ENCODE measurements at regions not wholly inside any gene's neighbourhood (a gene's known extent, or its start where the extent isn't known, plus 50 kb on each side); places are given as distances from the start of the nearest gene placed in this dataset.
A peak's percentile ranks its signal among the peaks of the same experiment; 100 is the strongest.

DNA sequence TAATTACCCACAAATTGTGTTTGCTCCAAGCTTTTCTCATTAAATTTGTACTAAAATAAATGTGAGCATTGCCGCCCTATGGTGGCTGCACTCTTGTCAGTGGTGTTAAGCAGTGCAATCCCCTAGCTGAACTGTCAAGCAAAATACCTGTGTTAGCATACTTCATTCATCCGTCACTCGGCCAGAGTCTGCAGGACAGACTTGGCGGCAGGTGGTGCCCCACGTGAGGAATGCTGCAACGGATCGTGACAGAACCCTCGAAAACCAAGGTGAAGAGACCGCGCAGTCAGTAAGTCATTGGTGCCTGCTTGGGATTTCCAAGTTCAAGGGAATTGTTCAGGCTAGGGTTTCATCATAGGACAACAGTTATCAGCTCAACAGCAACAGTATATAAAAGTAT lies 1592.1 kb upstream of the TENM4 start:
- CTCF ChIA-PET: no interaction called here
- POLR2A ChIA-PET: no interaction called here
- TF ChIP-seq, protein P1, sequence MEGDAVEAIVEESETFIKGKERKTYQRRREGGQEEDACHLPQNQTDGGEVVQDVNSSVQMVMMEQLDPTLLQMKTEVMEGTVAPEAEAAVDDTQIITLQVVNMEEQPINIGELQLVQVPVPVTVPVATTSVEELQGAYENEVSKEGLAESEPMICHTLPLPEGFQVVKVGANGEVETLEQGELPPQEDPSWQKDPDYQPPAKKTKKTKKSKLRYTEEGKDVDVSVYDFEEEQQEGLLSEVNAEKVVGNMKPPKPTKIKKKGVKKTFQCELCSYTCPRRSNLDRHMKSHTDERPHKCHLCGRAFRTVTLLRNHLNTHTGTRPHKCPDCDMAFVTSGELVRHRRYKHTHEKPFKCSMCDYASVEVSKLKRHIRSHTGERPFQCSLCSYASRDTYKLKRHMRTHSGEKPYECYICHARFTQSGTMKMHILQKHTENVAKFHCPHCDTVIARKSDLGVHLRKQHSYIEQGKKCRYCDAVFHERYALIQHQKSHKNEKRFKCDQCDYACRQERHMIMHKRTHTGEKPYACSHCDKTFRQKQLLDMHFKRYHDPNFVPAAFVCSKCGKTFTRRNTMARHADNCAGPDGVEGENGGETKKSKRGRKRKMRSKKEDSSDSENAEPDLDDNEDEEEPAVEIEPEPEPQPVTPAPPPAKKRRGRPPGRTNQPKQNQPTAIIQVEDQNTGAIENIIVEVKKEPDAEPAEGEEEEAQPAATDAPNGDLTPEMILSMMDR (IDR thresholded peaks at IDR 0.05; ENCODE audit: control extremely low read depth, extremely low read depth, low read depth, missing control alignments): no peak
- no peak for DNase-seq (ENCODE audit: extremely low spot score)

DNA sequence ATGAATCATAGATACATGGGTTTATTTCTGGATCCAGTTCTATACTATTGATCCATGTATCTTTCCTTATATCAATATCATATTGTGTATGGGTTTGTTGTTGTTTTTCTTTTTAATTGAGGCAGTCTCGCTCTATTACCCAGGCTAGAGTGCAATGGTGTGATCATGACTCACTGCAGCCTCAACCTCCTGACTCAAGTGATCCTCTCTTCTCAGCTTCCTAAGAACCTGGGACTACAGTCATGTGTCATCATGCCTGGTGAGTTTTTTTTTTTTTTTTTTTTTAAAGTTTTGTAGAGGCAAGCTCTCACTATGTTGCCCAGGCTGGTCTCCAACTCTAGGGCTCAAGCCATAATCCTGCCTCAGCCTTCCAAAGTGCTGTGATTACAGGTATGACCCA lies 1589.4 kb upstream of the TENM4 start:
- ChIA-PET CTCF (no interaction called here), POLR2A (no interaction called here)
- no peak for DNase-seq (ENCODE audit: extremely low spot score)
- TF ChIP-seq, protein P1 (IDR thresholded peaks at IDR 0.05; ENCODE audit: control extremely low read depth, extremely low read depth, low read depth, missing control alignments): no peak

DNA sequence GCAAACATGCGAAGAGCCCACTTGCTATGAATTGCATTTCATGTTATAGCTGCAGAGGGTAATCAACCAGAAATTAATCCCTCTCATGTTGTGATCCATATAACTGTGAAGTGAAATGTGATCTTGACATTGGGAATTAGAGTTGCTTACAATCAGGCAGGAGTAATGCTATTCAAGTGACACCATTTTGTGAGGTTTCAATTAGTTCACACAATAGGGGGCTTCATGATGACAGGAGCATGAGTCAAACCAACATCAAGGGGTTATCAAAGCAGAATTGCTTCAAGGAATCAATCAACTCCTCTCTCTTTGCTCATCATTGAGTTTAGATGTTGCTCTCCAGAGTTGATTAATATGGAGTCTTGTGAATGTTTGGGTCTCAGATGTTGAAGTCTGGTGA lies 1585.2 kb upstream of the TENM4 start:
- TF ChIP-seq, protein P1 (IDR thresholded peaks at IDR 0.05; ENCODE audit: control extremely low read depth, extremely low read depth, low read depth, missing control alignments): no peak
- ChIA-PET CTCF (no interaction called here), POLR2A (no interaction called here)
- DNase-seq (ENCODE audit: extremely low spot score): no peak

DNA sequence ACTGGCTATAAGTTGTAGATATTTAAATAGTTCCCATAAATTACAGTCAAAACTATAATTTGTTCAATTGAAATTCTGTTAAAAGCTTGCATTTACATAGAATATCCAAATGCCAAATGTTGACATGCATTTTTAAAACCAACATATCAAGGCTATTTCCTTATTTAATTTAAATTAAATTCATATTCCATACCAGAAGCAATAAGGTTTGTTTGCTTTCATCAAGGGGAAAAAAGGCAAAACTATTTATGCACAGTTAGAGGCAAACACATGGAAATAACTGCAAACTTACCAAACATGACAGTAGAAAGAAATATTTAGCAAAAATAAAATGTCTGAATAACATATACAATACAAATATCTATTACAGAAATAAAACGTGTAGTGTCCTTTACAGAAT lies 1581.2 kb upstream of the TENM4 start:
- no peak for DNase-seq (ENCODE audit: extremely low spot score)
- ChIA-PET POLR2A (no interaction called here), CTCF (no interaction called here)
- TF ChIP-seq, protein P1 (IDR thresholded peaks at IDR 0.05; ENCODE audit: control extremely low read depth, extremely low read depth, low read depth, missing control alignments): no peak

DNA sequence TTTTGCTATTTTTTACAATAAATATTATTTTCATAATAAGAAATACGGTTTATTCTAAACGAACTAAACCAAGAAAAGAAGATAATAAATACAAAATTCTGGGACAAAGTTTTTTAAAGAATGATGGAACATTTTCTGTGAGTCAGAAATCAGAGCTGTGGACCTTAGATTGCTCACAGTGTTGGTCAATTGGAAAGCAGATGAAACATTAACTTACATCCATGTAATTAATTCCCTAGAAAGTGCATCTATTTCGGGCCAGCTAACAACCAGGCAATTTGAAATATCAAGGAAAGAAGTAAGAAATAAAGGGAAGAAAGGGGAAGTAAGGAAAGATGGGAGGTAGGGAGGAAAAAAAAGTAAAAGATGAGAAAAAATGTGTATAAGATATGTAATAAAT lies 1569.8 kb upstream of the TENM4 start:
- ChIA-PET CTCF (no interaction called here), POLR2A (no interaction called here)
- DNase-seq (ENCODE audit: extremely low spot score): no peak
- TF ChIP-seq, protein P1 (IDR thresholded peaks at IDR 0.05; ENCODE audit: control extremely low read depth, extremely low read depth, low read depth, missing control alignments): no peak

DNA sequence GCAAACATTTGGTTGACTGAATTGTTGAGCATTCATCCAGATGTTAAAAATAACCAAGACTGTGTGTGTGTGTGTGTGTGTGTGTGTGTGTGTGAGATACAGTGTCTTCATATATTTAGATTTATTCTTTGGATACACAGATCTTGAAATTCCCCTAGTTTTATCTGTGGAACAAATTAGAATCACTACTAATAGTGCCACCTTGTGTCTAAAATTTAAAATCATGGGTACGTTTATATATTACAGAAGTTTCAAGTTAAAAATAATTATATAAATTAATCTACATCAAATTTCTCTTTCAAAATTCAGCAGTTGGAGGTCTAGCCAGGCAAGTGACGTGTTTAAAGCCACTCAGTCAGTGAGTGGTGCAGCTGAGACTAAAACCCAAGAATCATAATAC lies 1566.2 kb upstream of the TENM4 start:
- CTCF ChIA-PET: no interaction called here
- POLR2A ChIA-PET: no interaction called here
- TF ChIP-seq, protein P1 (IDR thresholded peaks at IDR 0.05; ENCODE audit: control extremely low read depth, extremely low read depth, low read depth, missing control alignments): peak; percentile 25
- DNase-seq (ENCODE audit: extremely low spot score): no peak

DNA sequence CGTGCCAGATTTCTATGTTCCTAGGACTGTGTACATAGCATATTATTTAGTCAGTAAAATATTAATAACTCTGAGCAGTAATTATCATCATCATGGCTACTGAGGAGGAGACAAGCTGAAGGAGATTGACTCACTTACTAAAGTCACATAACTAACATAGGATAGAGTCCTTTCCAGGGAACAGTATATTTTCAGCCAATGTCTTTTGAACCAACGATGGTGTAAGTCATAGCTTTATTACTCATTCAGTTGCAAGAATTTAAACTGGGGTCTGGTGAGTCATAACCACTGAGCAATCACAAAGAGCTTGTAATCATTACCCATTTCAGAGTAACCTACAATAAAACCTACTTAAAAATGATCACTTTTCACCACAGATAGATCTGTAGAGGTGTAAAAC lies 1564.8 kb upstream of the TENM4 start:
- TF ChIP-seq, protein P1 (IDR thresholded peaks at IDR 0.05; ENCODE audit: control extremely low read depth, extremely low read depth, low read depth, missing control alignments): no peak
- DNase-seq (ENCODE audit: extremely low spot score): no peak
- CTCF ChIA-PET: no interaction called here
- POLR2A ChIA-PET: no interaction called here
